GM12875 (cell line): ENCODE measurements at regions not wholly inside any gene's neighbourhood (a gene's known extent, or its start where the extent isn't known, plus 50 kb on each side); places are given as distances from the start of the nearest gene placed in this dataset.

ENCODE experiments used
- H3K4me3 ChIP-seq: one replicate; pipeline ENCODE4 v1.5.1; 2011; ENCODE audit warnings: low read depth, low read length, control low read depth
- CTCF ChIP-seq: IDR thresholded peaks from 2 replicates; pipeline ENCODE4 v1.5.1; 2011; ENCODE audit warnings: low read depth, mild to moderate bottlenecking, control low read depth, inconsistent platforms, low read length, moderate library complexity, borderline replicate concordance; ENCODE audit not compliant: insufficient read depth

GRCh38 chr18:34280000-34280399, 55.3 kb upstream of the NOL4 start:
- no peak for TF ChIP-seq CTCF
- H3K4me3 ChIP-seq = no peak overlapping the region

- no peak overlapping the region for H3K4me3 ChIP-seq
- no peak for TF ChIP-seq CTCF
These were observed 55.9 kb upstream of the NOL4 start for GRCh38 chr18:34280653-34281052.

GRCh38 chr18:34281290-34281689, 56.6 kb upstream of the NOL4 start:
- no peak overlapping the region for H3K4me3 ChIP-seq
- TF ChIP-seq CTCF = no peak

GRCh38 chr18:34281722-34282121, 57.0 kb upstream of the NOL4 start:
- no peak for TF ChIP-seq CTCF
- H3K4me3 ChIP-seq = no peak overlapping the region

GRCh38 chr18:34283506-34283905, 58.8 kb upstream of the NOL4 start:
- no peak for TF ChIP-seq CTCF

GRCh38 chr18:34287825-34288224, 63.1 kb upstream of the NOL4 start:
- no peak for TF ChIP-seq CTCF
- H3K4me3 ChIP-seq = no peak overlapping the region

More at GRCh38 chr18:34283506-34283905, 58.8 kb upstream of the NOL4 start:
- H3K4me3 ChIP-seq = no peak overlapping the region

GRCh38 chr18:34292594-34292993, 67.9 kb upstream of the NOL4 start:
- no peak for TF ChIP-seq CTCF
- H3K4me3 ChIP-seq = no peak overlapping the region
